DND-41 (cell line): ENCODE measurements at regions not wholly inside any gene's neighbourhood (a gene's known extent, or its start where the extent isn't known, plus 50 kb on each side); places are given as distances from the start of the nearest gene placed in this dataset.

Experiments
- ATAC-seq: fragments of 200-7000 bp; cut with Tn5 transposase; 3 replicates; pipeline ENCODE4 v1.9.1; 2021; ENCODE audit warnings: low read depth; ENCODE audit not compliant: insufficient read depth
- DNase-seq: peaks from one replicate; pipeline ENCODE4 v3.0.0-alpha.2; 2020
- H2AFZ ChIP-seq: 2 replicates; pipeline ENCODE4 v1.6.0; 2012; ENCODE audit warnings: low read depth, low read length
- H3K27ac ChIP-seq: 2 replicates; pipeline ENCODE4 v1.5.1; 2012; ENCODE audit warnings: low read length, inconsistent platforms
- H3K27me3 ChIP-seq: fragments of 200-600 bp; sonication (generic); 2 replicates; pipeline ENCODE4 v1.6.0; 2012; ENCODE audit warnings: low read length, mild to moderate bottlenecking, inconsistent platforms; ENCODE audit not compliant: insufficient read depth, poor library complexity
- H3K36me3 ChIP-seq: 2 replicates; pipeline ENCODE4 v1.5.1; 2012; ENCODE audit warnings: low read length, inconsistent platforms; ENCODE audit not compliant: insufficient read depth
- H3K4me1 ChIP-seq: 2 replicates; pipeline ENCODE4 v1.5.1; 2012; ENCODE audit warnings: mild to moderate bottlenecking, low read length; ENCODE audit not compliant: insufficient read depth
- H3K4me2 ChIP-seq: 2 replicates; pipeline ENCODE4 v1.6.0; 2012; ENCODE audit warnings: mild to moderate bottlenecking, moderate library complexity, low read length, inconsistent platforms; ENCODE audit not compliant: insufficient read depth
- H3K4me3 ChIP-seq, 2 experiments: fragments of 200-600 bp in 1 of 2; shearing (Covaris generic) in 1 of 2; 2 replicates each; pipeline ENCODE4 v1.5.1; 2012 to 2016; ENCODE audit warnings: inconsistent platforms in 2 of 2, low read length in 2 of 2, mild to moderate bottlenecking in 2 of 2, low read depth in 1 of 2, moderate library complexity in 1 of 2
- H3K79me2 ChIP-seq: 2 replicates; pipeline ENCODE4 v1.6.0; 2012; ENCODE audit warnings: low read length, inconsistent platforms; ENCODE audit not compliant: insufficient read depth
- H3K9ac ChIP-seq: 2 replicates; pipeline ENCODE4 v1.6.0; 2012; ENCODE audit warnings: low read depth, mild to moderate bottlenecking, inconsistent platforms, low read length, moderate library complexity
- H3K9me3 ChIP-seq: 2 replicates; pipeline ENCODE4 v1.5.1; 2012; ENCODE audit warnings: low read length, moderate library complexity, mild to moderate bottlenecking, inconsistent platforms; ENCODE audit not compliant: insufficient read depth, severe bottlenecking
- H4K20me1 ChIP-seq: 2 replicates; pipeline ENCODE4 v1.6.0; 2012; ENCODE audit warnings: low read length; ENCODE audit not compliant: insufficient read depth
- EZH2 ChIP-seq: IDR thresholded peaks from 3 replicates; pipeline ENCODE4 v1.6.1; 2012; ENCODE audit warnings: borderline replicate concordance, low read depth, mild to moderate bottlenecking, moderate library complexity, low read length, inconsistent platforms; ENCODE audit not compliant: severe bottlenecking
- TF ChIP-seq, protein P1 (sequence below): IDR thresholded peaks from 2 replicates; pipeline ENCODE4 v1.5.1; 2012; ENCODE audit warnings: borderline replicate concordance, low read length, moderate library complexity, mild to moderate bottlenecking; ENCODE audit not compliant: poor library complexity, severe bottlenecking; ENCODE audit errors: extremely low read depth

DNA sequence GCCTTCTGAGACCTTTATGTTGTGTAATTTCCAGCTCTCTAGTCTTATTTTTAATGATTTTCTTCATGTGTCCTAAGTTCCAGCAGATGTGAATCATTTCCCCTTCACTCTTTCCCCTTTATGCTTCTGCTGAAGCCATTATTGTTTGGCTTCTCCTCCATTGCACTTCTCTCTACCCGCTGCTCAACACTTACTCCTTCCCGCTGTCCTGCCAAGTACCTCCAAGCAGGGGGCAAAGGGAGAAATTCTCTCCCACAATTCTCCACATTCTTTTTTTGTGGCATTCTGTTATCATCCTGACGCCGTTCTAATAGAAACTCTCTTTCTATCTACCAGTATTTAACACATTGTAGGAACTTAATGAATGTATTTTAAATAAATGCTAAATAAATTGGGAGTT lies 388.9 kb upstream of the TPK1 start:
- H4K20me1 ChIP-seq, result no peaks in the 10 kb centered on the region
- ATAC-seq, result no peak
- no peaks in the 10 kb centered on the region for H3K36me3 ChIP-seq
- no peak for DNase-seq
- H3K79me2 ChIP-seq, result no peaks in the 10 kb centered on the region
- H2AFZ ChIP-seq, result no peak overlapping the region
- no peaks in the 10 kb centered on the region for H3K27me3 ChIP-seq
- no peak for TF ChIP-seq EZH2
- TF ChIP-seq, protein P1, sequence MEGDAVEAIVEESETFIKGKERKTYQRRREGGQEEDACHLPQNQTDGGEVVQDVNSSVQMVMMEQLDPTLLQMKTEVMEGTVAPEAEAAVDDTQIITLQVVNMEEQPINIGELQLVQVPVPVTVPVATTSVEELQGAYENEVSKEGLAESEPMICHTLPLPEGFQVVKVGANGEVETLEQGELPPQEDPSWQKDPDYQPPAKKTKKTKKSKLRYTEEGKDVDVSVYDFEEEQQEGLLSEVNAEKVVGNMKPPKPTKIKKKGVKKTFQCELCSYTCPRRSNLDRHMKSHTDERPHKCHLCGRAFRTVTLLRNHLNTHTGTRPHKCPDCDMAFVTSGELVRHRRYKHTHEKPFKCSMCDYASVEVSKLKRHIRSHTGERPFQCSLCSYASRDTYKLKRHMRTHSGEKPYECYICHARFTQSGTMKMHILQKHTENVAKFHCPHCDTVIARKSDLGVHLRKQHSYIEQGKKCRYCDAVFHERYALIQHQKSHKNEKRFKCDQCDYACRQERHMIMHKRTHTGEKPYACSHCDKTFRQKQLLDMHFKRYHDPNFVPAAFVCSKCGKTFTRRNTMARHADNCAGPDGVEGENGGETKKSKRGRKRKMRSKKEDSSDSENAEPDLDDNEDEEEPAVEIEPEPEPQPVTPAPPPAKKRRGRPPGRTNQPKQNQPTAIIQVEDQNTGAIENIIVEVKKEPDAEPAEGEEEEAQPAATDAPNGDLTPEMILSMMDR, result no peak
- no peaks in the 10 kb centered on the region for H3K9me3 ChIP-seq
- no peak overlapping the region for H3K4me2 ChIP-seq
- H3K27ac ChIP-seq, result no peak overlapping the region
- H3K4me1 ChIP-seq, result no peaks in the 10 kb centered on the region
- H3K4me3 ChIP-seq, result no peak overlapping the region
- no peak overlapping the region for H3K9ac ChIP-seq

DNA sequence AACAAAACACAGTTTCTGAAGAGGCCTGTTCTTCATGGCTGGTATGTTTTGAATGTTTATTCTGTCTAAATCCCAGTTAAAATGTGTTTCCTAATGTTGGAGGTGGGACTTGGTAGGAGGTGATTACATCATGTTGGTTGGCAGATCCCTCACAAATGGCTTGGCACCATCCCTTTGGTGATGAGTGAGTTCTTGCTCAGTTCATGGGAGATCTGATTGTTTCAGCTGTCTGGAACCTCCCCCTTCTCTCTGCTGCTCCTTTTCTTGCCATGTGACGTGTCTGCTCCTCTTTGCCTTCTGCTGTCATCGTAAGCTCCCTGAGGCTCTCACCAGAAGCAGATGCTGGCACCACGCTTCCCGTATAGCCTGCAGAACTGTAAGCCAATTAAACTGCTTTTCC lies 383.6 kb upstream of the TPK1 start:
- Histone ChIP-seq H3K79me2 (no peaks in the 10 kb centered on the region), H4K20me1 (no peaks in the 10 kb centered on the region), H3K4me2 (no peak overlapping the region), H3K27ac (no peak overlapping the region), H3K9me3 (no peaks in the 10 kb centered on the region), H3K4me3 (no peak overlapping the region), H3K9ac (no peak overlapping the region), H3K27me3 (no peaks in the 10 kb centered on the region), H2AFZ (no peak overlapping the region), H3K4me1 (no peaks in the 10 kb centered on the region), H3K36me3 (no peaks in the 10 kb centered on the region)
- no peak for TF ChIP-seq EZH2
- TF ChIP-seq, protein P1, result no peak
- no peak for DNase-seq
- no peak for ATAC-seq

DNA sequence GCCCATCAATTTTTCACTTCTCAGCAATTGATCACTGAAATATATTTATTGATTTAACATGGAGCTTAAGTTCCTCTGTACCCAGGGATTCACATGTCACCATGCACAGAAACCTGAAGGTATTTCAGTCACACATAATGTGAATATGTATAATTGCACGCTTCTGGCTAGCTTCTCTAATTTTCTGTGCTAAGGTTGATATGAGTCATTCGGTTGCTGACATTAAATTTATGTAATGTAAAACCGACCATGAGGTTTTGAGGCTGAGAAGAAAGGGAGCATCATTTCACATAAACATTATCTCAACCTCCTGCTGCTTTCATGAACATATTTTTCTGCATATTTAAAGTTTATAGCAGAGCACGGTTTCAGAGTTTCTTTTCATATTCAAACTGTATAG lies 381.0 kb upstream of the TPK1 start:
- TF ChIP-seq EZH2, result no peak
- TF ChIP-seq, protein P1, result no peak
- Histone ChIP-seq H2AFZ (no peak overlapping the region), H3K27ac (no peak overlapping the region), H4K20me1 (no peaks in the 10 kb centered on the region), H3K9me3 (no peaks in the 10 kb centered on the region), H3K4me1 (no peaks in the 10 kb centered on the region), H3K27me3 (no peaks in the 10 kb centered on the region), H3K4me3 (no peak overlapping the region), H3K79me2 (no peaks in the 10 kb centered on the region), H3K9ac (no peak overlapping the region), H3K4me2 (no peak overlapping the region), H3K36me3 (no peaks in the 10 kb centered on the region)
- no peak for DNase-seq
- no peak for ATAC-seq

DNA sequence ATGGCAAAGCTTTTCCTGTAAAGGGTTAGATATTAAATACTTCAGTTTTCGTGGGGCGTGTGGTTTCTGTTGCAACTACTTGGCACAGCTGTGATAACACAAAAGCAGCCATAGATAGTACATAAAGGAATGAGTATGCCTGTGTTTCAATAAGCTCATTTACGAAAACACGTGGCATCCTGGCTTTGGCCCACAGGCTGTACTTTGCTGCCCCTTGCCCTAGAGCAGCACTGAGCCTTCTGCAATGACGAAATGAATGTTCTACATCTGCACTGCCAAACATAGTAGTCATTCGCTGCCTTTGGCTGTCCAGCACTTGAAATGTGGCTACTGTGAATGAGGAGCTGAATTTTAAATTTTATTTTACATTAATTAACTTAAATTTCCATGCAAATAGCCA lies 376.2 kb upstream of the TPK1 start:
- no peaks in the 10 kb centered on the region for H3K9me3 ChIP-seq
- H3K4me1 ChIP-seq, result no peaks in the 10 kb centered on the region
- H3K4me3 ChIP-seq, result no peak overlapping the region
- H3K9ac ChIP-seq, result no peak overlapping the region
- H3K4me2 ChIP-seq, result no peak overlapping the region
- no peak overlapping the region for H3K27ac ChIP-seq
- no peaks in the 10 kb centered on the region for H3K27me3 ChIP-seq
- DNase-seq (no peak), ATAC-seq (no peak)
- no peaks in the 10 kb centered on the region for H4K20me1 ChIP-seq
- no peaks in the 10 kb centered on the region for H3K79me2 ChIP-seq
- H2AFZ ChIP-seq, result no peak overlapping the region
- TF ChIP-seq EZH2, result no peak
- TF ChIP-seq, protein P1, result no peak
- H3K36me3 ChIP-seq, result no peaks in the 10 kb centered on the region
